Activated naive CD8-positive, alpha-beta T cell treated with anti-CD3 and anti-CD28 coated beads for 36 hours (primary cell): ENCODE measurements at regions not wholly inside any gene's neighbourhood (a gene's known extent, or its start where the extent isn't known, plus 50 kb on each side); places are given as distances from the start of the nearest gene placed in this dataset.
"Not testable (repeated sequence)": the region's sequence is repeated elsewhere in the genome, so short reads cannot be mapped to it uniquely, and the experiment has no call there.

ENCODE experiments used
- DNase-seq: peaks from one replicate; pipeline ENCODE4 v3.0.0; 2021
- H3K27ac Mint-ChIP-seq: one replicate; pipeline ENCODE4 v1.8.0; 2022; ENCODE audit warnings: mild to moderate bottlenecking, moderate library complexity, mixed read lengths
- H3K27me3 Mint-ChIP-seq: one replicate; pipeline ENCODE4 v1.8.0; 2022; ENCODE audit warnings: mild to moderate bottlenecking, mixed read lengths
- H3K36me3 Mint-ChIP-seq: one replicate; pipeline ENCODE4 v1.8.0; 2021; ENCODE audit warnings: mild to moderate bottlenecking, mixed read lengths
- H3K4me1 Mint-ChIP-seq: one replicate; pipeline ENCODE4 v1.8.0; 2021; ENCODE audit warnings: mixed read lengths
- H3K4me3 Mint-ChIP-seq: one replicate; pipeline ENCODE4 v1.8.0; 2022; ENCODE audit warnings: mild to moderate bottlenecking, moderate library complexity, mixed read lengths
- H3K9me3 Mint-ChIP-seq: one replicate; pipeline ENCODE4 v1.8.0; 2022; ENCODE audit warnings: mixed read lengths

GRCh38 chr5:96172436-96172835 is 210.8 kb upstream of the ELL2 start:
- no peak for DNase-seq
- no peak overlapping the region for H3K4me3 Mint-ChIP-seq
- no peak overlapping the region for H3K27ac Mint-ChIP-seq
- H3K36me3 Mint-ChIP-seq: no peaks in the 10 kb centered on the region
- H3K27me3 Mint-ChIP-seq: no peaks in the 10 kb centered on the region
- no peaks in the 10 kb centered on the region for H3K4me1 Mint-ChIP-seq
- H3K9me3 Mint-ChIP-seq: no peaks in the 10 kb centered on the region

GRCh38 chr5:96171973-96172372 is 210.3 kb upstream of the ELL2 start:
- H3K36me3 Mint-ChIP-seq, H3K27ac Mint-ChIP-seq, DNase-seq, H3K4me3 Mint-ChIP-seq, H3K9me3 Mint-ChIP-seq, H3K4me1 Mint-ChIP-seq, H3K27me3 Mint-ChIP-seq: not testable (repeated sequence)

- not testable (repeated sequence) for H3K36me3 Mint-ChIP-seq, H3K4me1 Mint-ChIP-seq, DNase-seq, H3K27ac Mint-ChIP-seq, H3K4me3 Mint-ChIP-seq, H3K27me3 Mint-ChIP-seq, H3K9me3 Mint-ChIP-seq
Observed at GRCh38 chr5:96170481-96171125, 209.0 kb upstream of the ELL2 start.

- H3K27ac Mint-ChIP-seq, H3K4me1 Mint-ChIP-seq, H3K36me3 Mint-ChIP-seq, H3K4me3 Mint-ChIP-seq, H3K9me3 Mint-ChIP-seq, H3K27me3 Mint-ChIP-seq, DNase-seq: not testable (repeated sequence)
Observed at GRCh38 chr5:96168833-96169232, 207.2 kb upstream of the ELL2 start.

DNA sequence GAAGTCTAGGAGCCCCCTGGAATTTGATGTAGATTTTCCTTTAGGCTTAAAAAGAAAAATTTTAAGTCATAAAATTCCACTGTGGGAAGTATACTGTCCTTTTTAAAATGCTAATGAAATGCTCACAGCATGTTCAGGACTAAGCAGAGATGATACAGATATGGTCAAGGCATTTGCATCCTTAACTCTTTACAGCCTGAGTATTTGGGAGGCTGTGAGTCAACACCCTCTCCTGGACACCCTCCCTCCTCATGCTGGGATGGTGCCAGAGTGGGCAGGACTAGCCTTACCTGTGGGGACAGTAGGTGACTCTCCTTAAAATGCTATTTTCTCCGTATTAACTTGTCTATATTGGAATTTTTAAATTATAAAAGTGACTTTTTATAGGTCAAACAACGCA is 197.4 kb upstream of the ELL2 start:
- no peak overlapping the region for H3K27ac Mint-ChIP-seq
- DNase-seq: no peak
- no peak overlapping the region for H3K4me3 Mint-ChIP-seq
- H3K4me1 Mint-ChIP-seq: no peaks in the 10 kb centered on the region
- H3K9me3 Mint-ChIP-seq: no peaks in the 10 kb centered on the region
- peaks cover 19% of the 10 kb centered on the region for H3K27me3 Mint-ChIP-seq
- H3K36me3 Mint-ChIP-seq: no peaks in the 10 kb centered on the region

DNA sequence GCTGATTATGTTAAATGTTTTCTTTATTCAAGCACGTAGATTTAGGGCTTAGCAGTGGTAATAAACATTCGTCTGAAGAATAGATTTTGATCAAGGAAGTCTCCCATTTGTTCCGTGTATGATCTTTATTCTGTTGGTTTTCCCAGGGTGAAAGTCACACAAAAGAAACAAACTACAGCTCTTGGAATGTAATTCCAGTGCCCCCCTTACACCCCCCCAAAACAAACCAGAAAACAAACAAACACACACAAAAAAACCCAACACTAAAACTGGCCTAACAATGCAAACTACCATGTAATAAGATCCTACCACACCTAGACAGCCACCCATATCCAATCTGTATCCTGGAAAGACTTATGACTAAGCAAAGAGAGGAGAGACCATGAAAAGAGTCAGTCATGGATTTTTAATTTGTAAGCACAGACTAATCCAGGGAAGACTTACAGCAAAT is 196.2 kb upstream of the ELL2 start:
- H3K36me3 Mint-ChIP-seq: no peaks in the 10 kb centered on the region
- no peak overlapping the region for H3K4me3 Mint-ChIP-seq
- no peaks in the 10 kb centered on the region for H3K4me1 Mint-ChIP-seq
- H3K27ac Mint-ChIP-seq: no peak overlapping the region
- peaks cover 15% of the 10 kb centered on the region for H3K27me3 Mint-ChIP-seq
- no peaks in the 10 kb centered on the region for H3K9me3 Mint-ChIP-seq
- no peak for DNase-seq

DNA sequence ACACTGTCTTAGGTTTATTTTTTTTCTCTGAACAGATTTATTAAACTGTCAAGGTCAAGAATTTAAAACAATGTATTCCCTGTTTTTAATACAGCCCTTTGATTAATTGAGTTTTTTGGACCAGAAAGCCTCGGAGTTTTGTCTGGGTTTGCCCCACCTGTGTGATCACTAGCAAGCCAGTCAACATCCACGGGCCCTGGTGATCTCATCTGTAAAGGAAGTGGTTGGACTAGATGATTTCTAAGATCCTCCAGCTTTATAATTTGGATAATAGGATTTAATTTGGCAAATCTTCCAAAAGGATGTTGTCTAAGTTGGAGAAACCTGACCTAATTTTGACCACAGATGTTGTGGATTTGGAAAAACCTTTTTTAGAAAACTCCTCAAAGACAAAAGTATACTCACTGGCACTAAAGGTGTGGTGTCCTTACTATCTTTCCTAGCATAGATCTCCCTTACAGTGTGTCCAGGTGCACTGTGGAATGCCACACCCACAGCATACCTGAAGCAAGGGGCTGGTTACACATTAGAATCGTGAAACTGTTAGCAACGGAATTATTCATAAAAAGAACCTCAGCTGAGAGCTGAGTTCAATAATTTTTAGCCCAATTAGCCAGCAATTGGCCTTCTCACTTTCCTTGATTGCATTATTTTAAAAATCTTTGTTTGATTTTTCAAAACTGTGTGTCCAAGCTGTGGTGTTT is 195.6 kb upstream of the ELL2 start:
- no peak overlapping the region for H3K27ac Mint-ChIP-seq
- DNase-seq: no peak
- no peaks in the 10 kb centered on the region for H3K36me3 Mint-ChIP-seq
- H3K4me3 Mint-ChIP-seq: no peak overlapping the region
- H3K4me1 Mint-ChIP-seq: no peaks in the 10 kb centered on the region
- H3K27me3 Mint-ChIP-seq: peaks cover 9% of the 10 kb centered on the region
- no peaks in the 10 kb centered on the region for H3K9me3 Mint-ChIP-seq

DNA sequence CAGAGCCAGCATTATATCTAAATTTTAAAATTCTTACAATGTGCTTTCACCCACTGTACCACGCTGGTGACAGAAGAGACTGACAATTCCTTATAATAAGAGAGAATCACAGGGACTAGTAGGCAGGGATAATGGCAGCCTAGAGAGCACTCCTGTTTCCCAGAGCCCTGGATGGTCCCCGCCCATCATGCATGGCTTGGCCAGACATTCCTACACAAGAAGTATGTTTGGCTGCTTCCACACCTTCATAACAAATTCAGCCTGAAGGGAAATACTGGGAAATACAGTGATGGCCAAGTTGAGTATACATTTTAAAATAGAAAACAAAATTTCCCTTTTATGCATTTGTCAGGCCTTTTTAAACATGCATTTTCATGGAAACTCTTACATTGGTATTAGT is 193.5 kb upstream of the ELL2 start:
- no peak overlapping the region for H3K4me3 Mint-ChIP-seq
- no peaks in the 10 kb centered on the region for H3K36me3 Mint-ChIP-seq
- no peaks in the 10 kb centered on the region for H3K4me1 Mint-ChIP-seq
- H3K27ac Mint-ChIP-seq: no peak overlapping the region
- peaks cover 4% of the 10 kb centered on the region for H3K27me3 Mint-ChIP-seq
- DNase-seq: no peak
- H3K9me3 Mint-ChIP-seq: no peaks in the 10 kb centered on the region

GRCh38 chr5:96151891-96152290 is 190.2 kb upstream of the ELL2 start:
- no peak for DNase-seq
- no peaks in the 10 kb centered on the region for H3K9me3 Mint-ChIP-seq

GRCh38 chr5:96150007-96150406 is 188.4 kb upstream of the ELL2 start:
- no peaks in the 10 kb centered on the region for H3K4me1 Mint-ChIP-seq
- no peaks in the 10 kb centered on the region for H3K9me3 Mint-ChIP-seq
- H3K36me3 Mint-ChIP-seq: no peaks in the 10 kb centered on the region
- H3K27ac Mint-ChIP-seq: no peak overlapping the region
- no peaks in the 10 kb centered on the region for H3K27me3 Mint-ChIP-seq
- no peak overlapping the region for H3K4me3 Mint-ChIP-seq
- DNase-seq: no peak

More at GRCh38 chr5:96151891-96152290, 190.2 kb upstream of the ELL2 start:
- Mint-ChIP-seq H3K4me1 (no peaks in the 10 kb centered on the region), H3K4me3 (no peak overlapping the region), H3K36me3 (no peaks in the 10 kb centered on the region), H3K27me3 (no peaks in the 10 kb centered on the region), H3K27ac (no peak overlapping the region)

GRCh38 chr5:96149546-96149945 is 187.9 kb upstream of the ELL2 start:
- Mint-ChIP-seq H3K4me3 (no peak overlapping the region), H3K4me1 (no peaks in the 10 kb centered on the region), H3K9me3 (no peaks in the 10 kb centered on the region), H3K36me3 (no peaks in the 10 kb centered on the region), H3K27me3 (no peaks in the 10 kb centered on the region), H3K27ac (no peak overlapping the region)
- DNase-seq: no peak

DNA sequence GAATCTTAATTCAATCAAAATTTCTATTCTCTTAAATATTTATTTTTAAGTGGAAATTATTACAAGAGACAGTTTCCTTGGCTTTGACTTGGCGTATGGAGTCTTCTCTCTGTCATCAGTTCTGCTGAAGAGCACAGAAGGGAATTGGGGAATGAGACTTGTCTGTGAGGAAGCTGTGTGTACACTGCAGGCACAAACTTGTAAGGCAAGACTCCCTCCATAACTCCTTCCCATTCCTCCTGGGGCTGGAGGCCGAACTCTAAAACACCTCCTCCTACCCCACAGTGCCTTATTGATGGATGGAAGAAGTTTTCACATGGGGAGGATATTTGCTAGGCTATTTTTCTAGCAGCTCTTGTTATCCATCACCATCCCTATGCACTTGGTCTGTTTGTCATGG is 187.4 kb upstream of the ELL2 start:
- H3K36me3 Mint-ChIP-seq: no peaks in the 10 kb centered on the region
- no peak overlapping the region for H3K27ac Mint-ChIP-seq
- no peak for DNase-seq
- no peaks in the 10 kb centered on the region for H3K9me3 Mint-ChIP-seq
- no peaks in the 10 kb centered on the region for H3K4me1 Mint-ChIP-seq
- H3K4me3 Mint-ChIP-seq: no peak overlapping the region
- H3K27me3 Mint-ChIP-seq: no peaks in the 10 kb centered on the region

DNA sequence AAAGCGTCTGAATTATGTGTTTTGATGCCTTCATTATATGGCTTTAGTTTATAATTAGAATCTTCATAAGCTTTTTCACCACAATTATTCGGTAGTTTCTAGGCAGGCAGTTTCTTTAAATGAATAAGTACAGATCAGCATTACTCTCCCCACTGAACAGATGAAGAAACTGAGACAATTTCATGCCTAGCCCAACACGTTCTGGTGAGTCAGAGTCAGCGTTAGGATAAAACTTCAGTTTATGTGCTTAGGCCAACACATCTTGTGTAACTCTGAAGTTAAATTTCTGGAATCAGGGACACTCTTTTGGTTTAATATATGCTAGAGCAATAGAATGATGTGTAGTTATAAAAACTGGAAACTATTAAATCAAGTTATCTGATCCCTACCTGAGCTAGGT is 186.7 kb upstream of the ELL2 start:
- no peak for DNase-seq
- no peaks in the 10 kb centered on the region for H3K27me3 Mint-ChIP-seq
- no peak overlapping the region for H3K4me3 Mint-ChIP-seq
- no peak overlapping the region for H3K27ac Mint-ChIP-seq
- H3K9me3 Mint-ChIP-seq: no peaks in the 10 kb centered on the region
- H3K36me3 Mint-ChIP-seq: no peaks in the 10 kb centered on the region
- no peaks in the 10 kb centered on the region for H3K4me1 Mint-ChIP-seq

DNA sequence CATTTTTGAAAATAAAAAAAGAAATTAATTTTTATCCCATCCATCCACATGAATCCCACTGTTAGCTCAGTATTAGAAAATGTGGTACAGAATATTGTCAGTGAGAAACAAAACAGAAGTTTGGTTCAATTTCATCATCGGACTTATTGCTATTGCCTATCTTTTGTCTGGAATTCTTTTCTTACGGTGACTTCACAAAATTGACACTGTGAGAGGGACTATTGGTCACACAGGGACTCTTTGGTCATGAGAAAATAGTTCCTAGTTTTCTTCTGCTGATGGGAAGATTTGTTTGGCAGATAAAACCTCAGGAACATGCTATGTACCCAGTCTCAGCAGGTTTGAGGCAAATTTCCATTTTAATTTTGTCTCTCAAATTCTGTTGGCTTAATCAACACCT is 186.2 kb upstream of the ELL2 start:
- H3K9me3 Mint-ChIP-seq: no peaks in the 10 kb centered on the region
- H3K4me3 Mint-ChIP-seq: no peak overlapping the region
- no peaks in the 10 kb centered on the region for H3K27me3 Mint-ChIP-seq
- no peaks in the 10 kb centered on the region for H3K36me3 Mint-ChIP-seq
- no peak for DNase-seq
- no peaks in the 10 kb centered on the region for H3K4me1 Mint-ChIP-seq
- H3K27ac Mint-ChIP-seq: no peak overlapping the region

DNA sequence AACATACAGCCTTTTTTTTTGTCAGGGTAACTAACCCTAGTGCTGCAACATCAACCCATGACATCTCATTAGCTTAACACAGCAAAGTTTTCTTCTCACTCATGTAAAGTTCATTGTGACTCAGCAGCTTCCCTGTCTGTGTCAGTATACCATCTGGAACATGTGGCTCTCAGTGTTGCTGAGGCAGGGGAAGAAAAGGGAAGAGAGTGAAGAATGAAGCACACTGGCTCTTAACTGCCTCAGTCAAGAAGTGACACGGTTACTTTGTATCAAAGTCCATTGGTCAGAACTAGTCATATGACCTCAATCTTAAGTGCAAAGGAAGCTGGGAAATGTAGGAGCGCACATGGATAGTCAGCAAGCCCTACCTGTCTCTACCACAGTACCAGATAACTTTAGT is 185.0 kb upstream of the ELL2 start:
- Mint-ChIP-seq H3K4me3 (no peak overlapping the region), H3K27me3 (peaks cover 6% of the 10 kb centered on the region), H3K36me3 (no peaks in the 10 kb centered on the region), H3K9me3 (no peaks in the 10 kb centered on the region), H3K27ac (no peak overlapping the region), H3K4me1 (no peaks in the 10 kb centered on the region)
- no peak for DNase-seq

DNA sequence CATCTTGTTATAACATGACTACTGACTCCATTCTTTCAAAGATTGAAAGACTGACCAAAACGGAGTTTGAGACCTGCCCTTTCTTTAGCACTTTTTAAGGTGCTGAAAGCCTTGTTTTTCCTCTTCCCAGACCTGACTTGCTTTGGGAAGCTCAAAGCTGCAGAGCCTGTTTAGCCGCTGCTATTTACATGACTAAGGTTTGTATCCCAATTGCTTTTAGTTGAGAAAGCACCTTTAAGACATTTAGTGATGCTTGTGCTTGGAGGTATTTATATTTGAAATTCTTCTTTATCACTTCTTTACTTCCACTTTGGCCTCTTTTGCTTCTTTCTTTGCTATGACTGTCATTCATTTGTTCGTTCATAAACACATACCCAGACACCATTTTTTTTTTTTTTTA is 182.6 kb upstream of the ELL2 start:
- no peak overlapping the region for H3K27ac Mint-ChIP-seq
- H3K4me3 Mint-ChIP-seq: no peak overlapping the region
- DNase-seq: no peak
- H3K9me3 Mint-ChIP-seq: no peaks in the 10 kb centered on the region
- H3K4me1 Mint-ChIP-seq: no peaks in the 10 kb centered on the region
- no peaks in the 10 kb centered on the region for H3K36me3 Mint-ChIP-seq
- peaks cover 6% of the 10 kb centered on the region for H3K27me3 Mint-ChIP-seq
